GM18873 (cell line): ENCODE measurements at regions not wholly inside any gene's neighbourhood (a gene's known extent, or its start where the extent isn't known, plus 50 kb on each side); places are given as distances from the start of the nearest gene placed in this dataset.
"Not testable (repeated sequence)": the region's sequence is repeated elsewhere in the genome, so short reads cannot be mapped to it uniquely, and the experiment has no call there.

Experiments used
- ATAC-seq: cut with Tn5 transposase; IDR thresholded peaks from one replicate; pipeline ENCODE4 v1.9.1; 2021; ENCODE audit warnings: mild to moderate bottlenecking, moderate library complexity, moderate number of reproducible peaks; ENCODE audit not compliant: unreplicated experiment, low FRiP score

DNA sequence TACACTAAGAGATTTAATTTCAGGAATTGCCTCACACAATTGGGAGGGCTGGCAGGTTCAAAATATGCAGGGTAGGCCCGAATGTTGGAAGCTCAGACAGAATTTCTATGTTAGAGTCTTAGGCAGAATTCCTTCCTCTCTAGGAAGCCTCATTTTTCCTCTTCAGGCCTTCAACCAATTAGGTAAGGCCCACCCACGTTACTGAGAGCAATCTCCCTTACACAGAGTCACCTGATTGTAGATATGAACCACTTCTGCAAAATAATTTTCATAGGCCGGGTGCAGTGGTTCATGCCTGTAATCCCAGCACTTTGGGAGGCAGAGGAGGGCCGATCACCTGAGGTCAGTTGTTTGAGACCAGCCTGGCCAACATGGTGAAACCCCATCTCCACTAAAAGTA is 50.2 kb upstream of the HIVEP1 start:
- no peak for ATAC-seq

- no peak for ATAC-seq
Observed at GRCh38 chr6:11960909-11961779, 51.0 kb upstream of the HIVEP1 start.

- no peak for ATAC-seq
Observed at GRCh38 chr6:11956781-11957180, 55.3 kb upstream of the HIVEP1 start.

DNA sequence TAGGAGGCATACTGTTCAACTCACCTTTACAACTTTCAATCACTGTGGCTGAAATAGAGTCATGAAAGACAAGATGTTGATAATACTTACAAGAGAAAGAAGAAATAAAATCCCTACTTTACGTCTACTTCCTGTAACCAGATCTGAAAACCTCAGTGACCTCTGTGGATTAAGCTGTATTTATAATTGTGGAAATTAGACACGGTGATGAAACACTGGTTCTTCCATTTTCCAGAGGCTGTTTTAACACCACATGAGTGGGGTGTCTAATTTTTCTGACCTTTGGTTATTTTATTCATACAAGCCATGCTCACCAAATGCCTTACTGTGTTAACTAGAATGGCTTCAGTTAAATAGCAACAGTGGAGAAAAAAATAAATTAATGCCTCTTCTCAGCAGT is 58.5 kb upstream of the HIVEP1 start:
- no peak for ATAC-seq

DNA sequence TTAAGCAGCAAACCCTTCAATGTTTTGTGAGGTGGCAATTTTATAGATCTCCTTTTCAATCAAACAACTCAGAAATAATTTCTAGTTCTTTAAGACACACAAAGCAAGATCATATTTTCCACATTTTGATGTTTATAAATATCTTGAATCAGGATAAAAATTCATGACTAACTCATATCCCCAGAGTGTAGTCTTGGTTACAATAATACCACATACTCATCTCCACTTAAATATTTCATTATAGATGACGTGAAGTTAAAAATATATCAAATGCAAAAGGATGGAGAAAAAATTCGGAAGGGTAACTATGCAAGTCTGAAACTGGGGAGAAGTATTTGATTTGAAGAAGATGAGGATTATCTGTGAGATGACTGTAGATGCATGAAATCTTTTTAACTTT is 59.8 kb upstream of the HIVEP1 start:
- no peak for ATAC-seq

DNA sequence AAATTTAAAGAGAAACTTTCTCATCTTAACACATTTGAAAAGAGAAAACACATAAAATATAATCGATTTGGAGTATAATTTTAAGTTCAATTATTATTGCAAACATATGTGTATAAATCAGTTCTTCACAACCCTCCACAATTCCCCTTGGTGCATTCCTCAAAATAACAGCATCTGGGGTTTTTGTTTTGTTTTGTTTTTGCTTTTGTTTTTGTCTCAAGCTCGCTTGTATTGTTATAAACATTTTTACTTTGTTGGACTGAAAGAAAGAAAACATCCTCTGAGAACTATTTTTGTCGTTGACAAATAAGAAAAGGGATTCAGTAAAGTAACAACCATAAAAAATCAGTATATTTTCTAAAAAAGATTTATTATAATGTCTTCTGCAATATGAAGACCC is 60.2 kb upstream of the HIVEP1 start:
- ATAC-seq = no peak

- ATAC-seq = no peak
Observed at GRCh38 chr6:11950109-11950508, 62.0 kb upstream of the HIVEP1 start.

DNA sequence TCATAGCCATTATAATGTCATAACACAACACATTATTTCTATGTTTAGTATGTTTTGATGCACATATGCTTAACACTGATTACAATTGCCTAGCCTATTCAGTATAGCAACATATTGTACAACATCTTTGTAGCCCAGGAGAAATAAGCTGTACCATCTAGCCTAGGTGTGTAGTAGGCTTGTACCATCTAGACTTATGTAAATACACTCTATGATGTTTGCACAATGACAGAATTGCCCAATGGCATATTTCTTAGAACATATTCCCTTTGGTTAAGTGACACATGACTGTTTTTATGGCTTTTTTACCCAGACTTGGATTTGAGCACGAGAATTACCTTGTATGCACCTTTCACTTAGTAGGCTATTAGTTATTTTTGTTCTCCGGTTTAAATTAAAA is 64.5 kb upstream of the HIVEP1 start:
- ATAC-seq = no peak

DNA sequence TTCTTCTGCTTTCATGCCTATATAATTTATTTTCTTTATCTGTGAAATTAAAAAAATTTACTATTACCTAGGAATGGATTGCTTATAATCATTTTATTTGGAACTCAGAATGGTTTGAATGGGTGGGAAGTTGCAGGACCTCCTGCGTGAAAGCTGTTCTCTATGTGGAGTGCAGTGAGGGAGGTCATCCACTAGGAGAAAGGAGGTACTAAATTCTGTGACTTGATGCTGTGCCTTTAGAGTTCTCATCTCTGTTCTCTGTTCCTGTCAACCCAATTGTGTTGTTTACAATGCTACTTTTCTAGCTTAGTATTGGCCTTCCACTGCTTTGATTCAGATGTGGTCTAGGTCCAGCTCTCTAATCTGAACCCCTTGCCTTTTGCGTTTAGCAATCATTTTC is 65.0 kb upstream of the HIVEP1 start:
- no peak for ATAC-seq

- ATAC-seq = no peak
Observed at GRCh38 chr6:11944111-11944510, 68.0 kb upstream of the HIVEP1 start.

- no peak for ATAC-seq
Observed at GRCh38 chr6:11943060-11943459, 69.1 kb upstream of the HIVEP1 start.

GRCh38 chr6:11942185-11942864 is 69.8 kb upstream of the HIVEP1 start:
- no peak for ATAC-seq

GRCh38 chr6:11940532-11941166 is 71.5 kb upstream of the HIVEP1 start:
- ATAC-seq = not testable (repeated sequence)

GRCh38 chr6:11938285-11938890 is 73.7 kb upstream of the HIVEP1 start:
- no peak for ATAC-seq

DNA sequence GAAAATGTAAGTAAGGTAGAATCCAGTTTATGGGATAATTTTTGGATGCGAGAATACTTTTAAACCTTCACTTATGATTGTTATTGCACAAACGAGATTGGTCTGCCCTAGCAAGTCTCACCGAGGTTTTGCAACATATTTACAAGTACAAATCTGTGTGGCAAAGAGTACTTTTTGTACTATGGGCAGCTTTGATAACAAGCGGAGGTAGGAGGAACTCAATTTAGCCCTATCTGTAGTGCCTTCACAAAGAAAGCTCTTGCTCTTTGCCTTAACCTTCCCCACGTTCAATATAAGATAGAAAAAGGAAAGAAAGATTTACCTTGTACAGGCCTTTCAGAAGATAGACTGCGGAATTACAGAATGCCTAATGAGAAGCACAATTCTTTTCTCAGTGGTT is 77.5 kb upstream of the HIVEP1 start:
- no peak for ATAC-seq

- not testable (repeated sequence) for ATAC-seq
Observed at GRCh38 chr6:11932892-11933291, 79.2 kb upstream of the HIVEP1 start.

DNA sequence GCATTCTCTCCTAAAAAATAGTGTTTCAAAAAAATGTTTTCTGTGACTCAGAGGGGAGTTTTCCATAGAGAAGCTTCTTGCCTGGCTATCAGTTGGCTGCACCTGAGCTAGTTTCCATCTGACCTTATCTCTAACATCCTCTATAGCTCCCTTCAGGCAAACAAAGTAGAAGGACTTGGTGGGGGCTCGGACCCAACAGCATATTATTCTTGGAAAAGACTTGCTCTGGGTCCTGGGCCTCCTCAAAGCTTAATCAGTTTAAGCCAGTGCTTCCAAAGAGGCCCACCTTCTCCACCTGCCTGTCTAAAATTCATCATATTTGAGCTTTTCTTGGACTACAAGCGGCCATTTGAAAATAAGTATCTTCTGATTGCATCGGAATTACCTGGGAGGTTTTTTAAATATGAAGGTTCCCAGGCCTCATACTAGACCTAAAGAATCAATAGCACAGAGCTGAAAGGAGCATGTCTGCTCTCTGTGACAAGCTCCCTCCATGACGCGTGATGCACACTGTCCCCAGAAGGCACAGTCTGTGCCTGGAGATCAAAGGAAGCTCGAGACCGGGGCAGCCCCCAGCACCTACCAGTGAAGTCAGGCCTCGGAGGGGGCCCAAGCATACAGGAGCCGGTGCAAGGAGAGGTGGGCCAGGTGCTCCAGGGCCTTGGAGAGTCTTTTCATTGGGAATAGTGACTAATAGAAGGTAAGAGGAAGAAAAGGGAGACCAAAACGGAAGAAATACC is 80.6 kb upstream of the HIVEP1 start:
- no peak for ATAC-seq

DNA sequence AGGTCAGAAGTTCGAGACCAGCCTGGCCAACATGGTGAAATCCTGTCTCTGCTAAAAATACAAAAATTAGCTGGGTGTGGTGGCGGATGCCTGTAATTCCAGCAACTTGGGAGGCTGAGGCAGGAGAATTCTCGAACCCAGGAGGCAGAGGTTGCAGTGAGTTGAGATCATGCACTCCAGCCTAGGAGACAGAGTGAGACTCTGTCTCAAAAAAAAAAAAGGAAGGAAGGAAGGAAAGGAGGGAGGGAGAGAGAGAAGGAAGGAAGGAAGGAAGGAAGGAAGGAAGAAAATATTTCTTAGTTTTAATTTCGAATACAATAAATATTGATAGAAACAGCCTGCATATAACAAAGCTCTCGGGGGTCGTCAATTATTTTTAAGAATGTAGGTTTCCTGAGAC is 81.3 kb upstream of the HIVEP1 start:
- ATAC-seq = not testable (repeated sequence)

- no peak for ATAC-seq
Observed at GRCh38 chr6:11930240-11930639, 81.9 kb upstream of the HIVEP1 start.

GRCh38 chr6:11929241-11929835 is 82.8 kb upstream of the HIVEP1 start:
- no peak for ATAC-seq
